Choroid plexus epithelial cell (primary cell): ENCODE measurements at regions not wholly inside any gene's neighbourhood (a gene's known extent, or its start where the extent isn't known, plus 50 kb on each side); places are given as distances from the start of the nearest gene placed in this dataset.
"Not testable (repeated sequence)": the region's sequence is repeated elsewhere in the genome, so short reads cannot be mapped to it uniquely, and the experiment has no call there.

Experiments used
- DNase-seq: peaks from one replicate; pipeline ENCODE4 v3.0.0-alpha.2; 2010; ENCODE audit warnings: low read depth
- H3K4me3 ChIP-seq: 2 replicates; pipeline ENCODE4 v1.5.1; 2011; ENCODE audit warnings: low read depth, mild to moderate bottlenecking, control low read depth, low read length, moderate library complexity
- CTCF ChIP-seq: conservative IDR thresholded peaks from 2 replicates; pipeline ENCODE4 v1.5.1; 2011; ENCODE audit warnings: low read depth, mild to moderate bottlenecking, control low read depth, inconsistent platforms, low read length, moderate library complexity

GRCh38 chr20:26009402-26010223 lies 313.0 kb upstream of the ZNF337 start:
- H3K4me3 ChIP-seq = peak overlapping the region; percentile 67
- peak; percentile 95 for DNase-seq

GRCh38 chr20:26008026-26008425 lies 311.4 kb upstream of the ZNF337 start:
- not testable (repeated sequence) for DNase-seq

GRCh38 chr20:26006164-26006563 lies 309.5 kb upstream of the ZNF337 start:
- not testable (repeated sequence) for H3K4me3 ChIP-seq, DNase-seq

More at GRCh38 chr20:26008026-26008425, 311.4 kb upstream of the ZNF337 start:
- not testable (repeated sequence) for H3K4me3 ChIP-seq

- not testable (repeated sequence) for DNase-seq, H3K4me3 ChIP-seq
Measured at GRCh38 chr20:26003959-26004358, 307.3 kb upstream of the ZNF337 start.

- not testable (repeated sequence) for DNase-seq, H3K4me3 ChIP-seq
Measured at GRCh38 chr20:25997367-25998038, 300.9 kb upstream of the ZNF337 start.

- no peak overlapping the region for H3K4me3 ChIP-seq
- no peak for TF ChIP-seq CTCF
- DNase-seq = no peak
Measured at GRCh38 chr20:25992146-25992545, 295.5 kb upstream of the ZNF337 start.

GRCh38 chr20:25991756-25992130 lies 295.1 kb upstream of the ZNF337 start:
- no peak for TF ChIP-seq CTCF
- H3K4me3 ChIP-seq = no peak overlapping the region
- no peak for DNase-seq

- no peak for TF ChIP-seq CTCF
- DNase-seq = no peak
- H3K4me3 ChIP-seq = no peak overlapping the region
Measured at GRCh38 chr20:25991051-25991755, 294.6 kb upstream of the ZNF337 start.

- DNase-seq, H3K4me3 ChIP-seq: not testable (repeated sequence)
Measured at GRCh38 chr20:25989686-25990085, 293.0 kb upstream of the ZNF337 start.

GRCh38 chr20:25989196-25989595 lies 292.5 kb upstream of the ZNF337 start:
- TF ChIP-seq CTCF = no peak
- DNase-seq = no peak
- H3K4me3 ChIP-seq = no peak overlapping the region

GRCh38 chr20:25987928-25988560 lies 291.4 kb upstream of the ZNF337 start:
- not testable (repeated sequence) for DNase-seq, H3K4me3 ChIP-seq
